HEK293T (cell line): ENCODE measurements at regions not wholly inside any gene's neighbourhood (a gene's known extent, or its start where the extent isn't known, plus 50 kb on each side); places are given as distances from the start of the nearest gene placed in this dataset.

Experiments
- BHLHE40 ChIP-seq: fragments of 450-650 bp; IDR thresholded peaks from 2 replicates; pipeline ENCODE4 v1.6.1; 2016; ENCODE audit warnings: mild to moderate bottlenecking, moderate library complexity, borderline replicate concordance
- ELF4 ChIP-seq: fragments of 450-650 bp; IDR thresholded peaks from 2 replicates; pipeline ENCODE4 v1.6.1; 2017; ENCODE audit warnings: antibody characterized with exemption
- FOXK2 ChIP-seq: fragments of 450-650 bp; IDR thresholded peaks from 2 replicates; pipeline ENCODE4 v1.6.1; 2016; ENCODE audit warnings: mild to moderate bottlenecking
- FOXM1 ChIP-seq: fragments of 450-650 bp; IDR thresholded peaks from 2 replicates; pipeline ENCODE4 v1.6.1; 2017; ENCODE audit warnings: mild to moderate bottlenecking, borderline replicate concordance
- SP1 ChIP-seq: fragments of 450-650 bp; IDR thresholded peaks from 2 replicates; pipeline ENCODE4 v1.6.1; 2017
- TARDBP ChIP-seq: fragments of 450-650 bp; IDR thresholded peaks from 2 replicates; pipeline ENCODE4 v1.6.1; 2016

DNA sequence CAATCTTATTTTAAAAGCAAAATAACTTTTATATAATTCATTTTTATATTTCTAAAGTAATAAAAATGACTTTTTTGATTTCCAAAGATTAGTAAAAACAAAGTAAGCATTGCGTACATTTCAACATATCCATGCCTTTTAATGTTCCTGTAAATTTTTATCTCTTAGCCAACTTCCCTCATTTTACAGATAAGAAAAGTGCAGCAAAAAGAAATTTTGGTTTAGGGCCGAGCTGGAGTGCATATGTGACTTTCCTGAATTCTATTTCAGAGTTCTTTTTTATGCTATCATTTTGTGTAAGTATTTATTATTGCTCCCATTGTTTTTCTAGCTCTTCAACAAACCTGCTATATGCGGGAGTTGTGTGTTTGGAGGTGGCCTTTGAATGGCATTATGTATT lies 195.3 kb downstream of the NHLRC3 start:
- TF ChIP-seq BHLHE40 (no peak), ELF4 (no peak), FOXK2 (no peak), FOXM1 (no peak), SP1 (no peak), TARDBP (no peak)
